ENCODE measurements at regions not wholly inside any gene's neighbourhood (a gene's known extent, or its start where the extent isn't known, plus 50 kb on each side); places are given as distances from the start of the nearest gene placed in this dataset.

- POLR2A ChIA-PET = no interaction called here
- DNase-seq (ENCODE audit: extremely low spot score) = no peak
- CTCF ChIA-PET = no interaction called here
- no peak for TF ChIP-seq SP1 (IDR thresholded peaks at IDR 0.05)
- no peak for TF ChIP-seq NFRKB (IDR thresholded peaks at IDR 0.05)
- TF ChIP-seq FOXA1 (IDR thresholded peaks at IDR 0.05) = no peak
- TF ChIP-seq L3MBTL2 (conservative IDR thresholded peaks at IDR 0.05) = no peak
- no peak for TF ChIP-seq SUZ12 (IDR thresholded peaks at IDR 0.05)
- TF ChIP-seq ARNT (IDR thresholded peaks at IDR 0.05) = no peak
- no peak for TF ChIP-seq FOXK2 (IDR thresholded peaks at IDR 0.05)
- no peak for TF ChIP-seq PKNOX1 (IDR thresholded peaks at IDR 0.05)
- TF ChIP-seq FOXM1 (IDR thresholded peaks at IDR 0.05; ENCODE audit: borderline replicate concordance) = no peak
Measured at GRCh38 chr6:67393356-67393755, 1241.7 kb upstream of the ADGRB3 start.

- ChIA-PET CTCF (no interaction called here), POLR2A (no interaction called here)
- TF ChIP-seq CTBP1 (IDR thresholded peaks at IDR 0.05; ENCODE audit: borderline replicate concordance) (no peak), FOXA1 (IDR thresholded peaks at IDR 0.05) (no peak), HDGF (IDR thresholded peaks at IDR 0.05; ENCODE audit: borderline replicate concordance) (no peak), FOXM1 (IDR thresholded peaks at IDR 0.05; ENCODE audit: borderline replicate concordance) (no peak), NFRKB (IDR thresholded peaks at IDR 0.05) (no peak), FOXK2 (IDR thresholded peaks at IDR 0.05) (no peak), TARDBP (IDR thresholded peaks at IDR 0.05) (no peak), SUZ12 (IDR thresholded peaks at IDR 0.05) (no peak), ARNT (IDR thresholded peaks at IDR 0.05) (no peak), SP1 (IDR thresholded peaks at IDR 0.05) (no peak), ZNF384 (IDR thresholded peaks at IDR 0.05) (no peak)
- no peak for DNase-seq (ENCODE audit: extremely low spot score)
Measured at GRCh38 chr6:67391955-67392354, 1243.1 kb upstream of the ADGRB3 start.

GRCh38 chr6:67369679-67370078 is 1265.4 kb upstream of the ADGRB3 start:
- no peak for DNase-seq (ENCODE audit: extremely low spot score)
- TF ChIP-seq SP1 (IDR thresholded peaks at IDR 0.05) = no peak
- no peak for TF ChIP-seq SUZ12 (IDR thresholded peaks at IDR 0.05)
- no peak for TF ChIP-seq BHLHE40 (IDR thresholded peaks at IDR 0.05; ENCODE audit: borderline replicate concordance)
- TF ChIP-seq ZNF384 (IDR thresholded peaks at IDR 0.05) = no peak
- no peak for TF ChIP-seq ELF4 (IDR thresholded peaks at IDR 0.05)
- POLR2A ChIA-PET = no interaction called here
- CTCF ChIA-PET = no interaction called here

- ChIA-PET POLR2A (no interaction called here), CTCF (no interaction called here)
- no peak for DNase-seq (ENCODE audit: extremely low spot score)
- TF ChIP-seq L3MBTL2 (conservative IDR thresholded peaks at IDR 0.05) (no peak), LEF1 (IDR thresholded peaks at IDR 0.05; ENCODE audit: borderline replicate concordance) (no peak), ARNT (IDR thresholded peaks at IDR 0.05) (no peak), BHLHE40 (IDR thresholded peaks at IDR 0.05; ENCODE audit: borderline replicate concordance) (no peak), NFRKB (IDR thresholded peaks at IDR 0.05) (no peak), SUZ12 (IDR thresholded peaks at IDR 0.05) (no peak), FOXK2 (IDR thresholded peaks at IDR 0.05) (no peak)
Measured at GRCh38 chr6:67362976-67363375, 1272.1 kb upstream of the ADGRB3 start.

GRCh38 chr6:67361264-67361663 is 1273.8 kb upstream of the ADGRB3 start:
- no peak for DNase-seq (ENCODE audit: extremely low spot score)
- ChIA-PET POLR2A (no interaction called here), CTCF (interaction anchor here (0.7 kb wide), 1 partner anchor 617 kb away, joined by 3 read pairs; no protein-coding TSS in a partner anchor)
- no peak for TF ChIP-seq SP1 (IDR thresholded peaks at IDR 0.05)
- no peak for TF ChIP-seq FOXA1 (IDR thresholded peaks at IDR 0.05)

- CTCF ChIA-PET = no interaction called here
Measured at GRCh38 chr6:67358241-67358640, 1276.8 kb upstream of the ADGRB3 start.

GRCh38 chr6:67353861-67354260 is 1281.2 kb upstream of the ADGRB3 start:
- POLR2A ChIA-PET = no interaction called here
- TF ChIP-seq FOXA1 (IDR thresholded peaks at IDR 0.05) (no peak), ELF4 (IDR thresholded peaks at IDR 0.05) (no peak), PKNOX1 (IDR thresholded peaks at IDR 0.05) (no peak), TARDBP (IDR thresholded peaks at IDR 0.05) (no peak), FOXK2 (IDR thresholded peaks at IDR 0.05) (no peak), L3MBTL2 (conservative IDR thresholded peaks at IDR 0.05) (no peak), LEF1 (IDR thresholded peaks at IDR 0.05; ENCODE audit: borderline replicate concordance) (no peak), HDGF (IDR thresholded peaks at IDR 0.05; ENCODE audit: borderline replicate concordance) (no peak), BHLHE40 (IDR thresholded peaks at IDR 0.05; ENCODE audit: borderline replicate concordance) (no peak), SP1 (IDR thresholded peaks at IDR 0.05) (no peak), NFRKB (IDR thresholded peaks at IDR 0.05) (no peak), ZNF384 (IDR thresholded peaks at IDR 0.05) (no peak), FOXM1 (IDR thresholded peaks at IDR 0.05; ENCODE audit: borderline replicate concordance) (no peak), SUZ12 (IDR thresholded peaks at IDR 0.05) (no peak), ARNT (IDR thresholded peaks at IDR 0.05) (no peak), CTBP1 (IDR thresholded peaks at IDR 0.05; ENCODE audit: borderline replicate concordance) (no peak)
- CTCF ChIA-PET = no interaction called here
- no peak for DNase-seq (ENCODE audit: extremely low spot score)

More at GRCh38 chr6:67358241-67358640, 1276.8 kb upstream of the ADGRB3 start:
- DNase-seq (ENCODE audit: extremely low spot score) = peak; percentile 6
- POLR2A ChIA-PET = no interaction called here
- TF ChIP-seq PKNOX1 (IDR thresholded peaks at IDR 0.05) (peak; percentile 44), NFRKB (IDR thresholded peaks at IDR 0.05) (no peak)
